ENCODE measurements at regions not wholly inside any gene's neighbourhood (a gene's known extent, or its start where the extent isn't known, plus 50 kb on each side); places are given as distances from the start of the nearest gene placed in this dataset.

- 88% methylated on average over 7 of the region's 8 CpGs for WGBS (ENCODE audit: insufficient coverage, low coverage, low lambda C conversion rate, missing lambda C conversion rate)
- intact Hi-C loops (cut with DNase I): no loop called here
- Histone ChIP-seq H3K36me3 (no peaks in the 10 kb centered on the region), H3K9me3 (no peaks in the 10 kb centered on the region), H3K27ac (no peak overlapping the region), H3K4me1 (no peaks in the 10 kb centered on the region), H3K27me3 (no peaks in the 10 kb centered on the region), H3K4me3 (no peak overlapping the region)
- DNase-seq: no peak
- no peak for TF ChIP-seq CTCF (IDR thresholded peaks at IDR 0.05)
- no peak for TF ChIP-seq POLR2A (IDR thresholded peaks at IDR 0.05)
- no peak for ATAC-seq
These were observed 64.8 kb upstream of the FLT1 start for GRCh38 chr13:28559636-28560259.

GRCh38 chr13:28558567-28558966 lies 63.6 kb upstream of the FLT1 start:
- no peak overlapping the region for H3K4me3 ChIP-seq
- 57% methylated on average over 5 of the region's 8 CpGs for WGBS (ENCODE audit: insufficient coverage, low coverage, low lambda C conversion rate, missing lambda C conversion rate)
- DNase-seq (no peak), ATAC-seq (no peak)
- H3K9me3 ChIP-seq: no peaks in the 10 kb centered on the region
- intact Hi-C loops (cut with DNase I): no loop called here
- no peaks in the 10 kb centered on the region for H3K36me3 ChIP-seq
- TF ChIP-seq POLR2A (IDR thresholded peaks at IDR 0.05) (no peak), CTCF (IDR thresholded peaks at IDR 0.05) (no peak)
- no peaks in the 10 kb centered on the region for H3K27me3 ChIP-seq
- no peaks in the 10 kb centered on the region for H3K4me1 ChIP-seq
- H3K27ac ChIP-seq: no peak overlapping the region

GRCh38 chr13:28557725-28558520 lies 63.0 kb upstream of the FLT1 start:
- WGBS (ENCODE audit: insufficient coverage, low coverage, low lambda C conversion rate, missing lambda C conversion rate): 28% methylated on average over 5 of the region's 5 CpGs
- ATAC-seq: no peak

GRCh38 chr13:28555096-28555495 lies 60.2 kb upstream of the FLT1 start:
- WGBS (ENCODE audit: insufficient coverage, low coverage, low lambda C conversion rate, missing lambda C conversion rate): 76% methylated on average over 7 of the region's 7 CpGs
- H3K4me3 ChIP-seq: no peak overlapping the region
- no peaks in the 10 kb centered on the region for H3K4me1 ChIP-seq
- H3K27ac ChIP-seq: no peak overlapping the region
- no peak for ATAC-seq
- H3K9me3 ChIP-seq: no peaks in the 10 kb centered on the region
- intact Hi-C loops (cut with DNase I): no loop called here
- TF ChIP-seq CTCF (IDR thresholded peaks at IDR 0.05): no peak
- H3K27me3 ChIP-seq: no peaks in the 10 kb centered on the region
- no peak for DNase-seq
- no peaks in the 10 kb centered on the region for H3K36me3 ChIP-seq

More at GRCh38 chr13:28557725-28558520, 63.0 kb upstream of the FLT1 start:
- Histone ChIP-seq H3K27me3 (no peaks in the 10 kb centered on the region), H3K9me3 (no peaks in the 10 kb centered on the region), H3K36me3 (no peaks in the 10 kb centered on the region), H3K4me3 (no peak overlapping the region), H3K4me1 (no peaks in the 10 kb centered on the region), H3K27ac (no peak overlapping the region)
- no peak for DNase-seq
- TF ChIP-seq CTCF (IDR thresholded peaks at IDR 0.05) (no peak), POLR2A (IDR thresholded peaks at IDR 0.05) (no peak)
- intact Hi-C loops (cut with DNase I): no loop called here

Data from right lobe of liver (tissue), 6 donors.